ENCODE measurements at regions not wholly inside any gene's neighbourhood (a gene's known extent, or its start where the extent isn't known, plus 50 kb on each side); places are given as distances from the start of the nearest gene placed in this dataset.
A peak's percentile ranks its signal among the peaks of the same experiment; 100 is the strongest.

DNA sequence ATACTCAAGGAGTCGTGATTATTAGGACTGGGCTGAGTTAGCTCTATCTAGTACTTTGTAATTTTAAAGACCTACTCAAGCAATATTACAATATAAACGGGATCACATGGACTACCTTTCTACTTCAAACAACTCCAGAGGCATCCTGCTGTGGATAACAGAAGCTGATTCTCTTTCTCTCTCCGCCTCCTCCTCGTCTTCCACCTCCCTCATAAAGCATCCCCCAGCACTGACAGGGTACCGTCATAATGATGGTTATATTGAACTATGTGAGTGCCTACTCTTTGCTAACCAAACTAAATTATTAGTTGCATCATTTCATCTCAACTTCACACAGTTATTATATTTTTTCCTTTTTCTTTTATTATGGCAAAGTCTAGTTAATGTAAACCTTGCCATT is 165.4 kb upstream of the FOXF1 start:
- no peak overlapping the region for H3K27ac ChIP-seq
- DNase-seq, result no peak
- H3K4me1 ChIP-seq, result no peaks in the 10 kb centered on the region
- intact Hi-C loops (cut with DNase I), result no loop called here
- no peak overlapping the region for H3K4me3 ChIP-seq
- no peaks in the 10 kb centered on the region for H3K9me3 ChIP-seq
- no peaks in the 10 kb centered on the region for H3K36me3 ChIP-seq
- no peaks in the 10 kb centered on the region for H3K27me3 ChIP-seq
- WGBS (ENCODE audit: insufficient coverage, low coverage, low lambda C conversion rate, missing lambda C conversion rate), result 20% methylated on average over 4 of the region's 5 CpGs
- no peak for TF ChIP-seq POLR2A (IDR thresholded peaks at IDR 0.05)
- TF ChIP-seq, protein P1, sequence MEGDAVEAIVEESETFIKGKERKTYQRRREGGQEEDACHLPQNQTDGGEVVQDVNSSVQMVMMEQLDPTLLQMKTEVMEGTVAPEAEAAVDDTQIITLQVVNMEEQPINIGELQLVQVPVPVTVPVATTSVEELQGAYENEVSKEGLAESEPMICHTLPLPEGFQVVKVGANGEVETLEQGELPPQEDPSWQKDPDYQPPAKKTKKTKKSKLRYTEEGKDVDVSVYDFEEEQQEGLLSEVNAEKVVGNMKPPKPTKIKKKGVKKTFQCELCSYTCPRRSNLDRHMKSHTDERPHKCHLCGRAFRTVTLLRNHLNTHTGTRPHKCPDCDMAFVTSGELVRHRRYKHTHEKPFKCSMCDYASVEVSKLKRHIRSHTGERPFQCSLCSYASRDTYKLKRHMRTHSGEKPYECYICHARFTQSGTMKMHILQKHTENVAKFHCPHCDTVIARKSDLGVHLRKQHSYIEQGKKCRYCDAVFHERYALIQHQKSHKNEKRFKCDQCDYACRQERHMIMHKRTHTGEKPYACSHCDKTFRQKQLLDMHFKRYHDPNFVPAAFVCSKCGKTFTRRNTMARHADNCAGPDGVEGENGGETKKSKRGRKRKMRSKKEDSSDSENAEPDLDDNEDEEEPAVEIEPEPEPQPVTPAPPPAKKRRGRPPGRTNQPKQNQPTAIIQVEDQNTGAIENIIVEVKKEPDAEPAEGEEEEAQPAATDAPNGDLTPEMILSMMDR (IDR thresholded peaks at IDR 0.05), result no peak
- no peak for ATAC-seq

DNA sequence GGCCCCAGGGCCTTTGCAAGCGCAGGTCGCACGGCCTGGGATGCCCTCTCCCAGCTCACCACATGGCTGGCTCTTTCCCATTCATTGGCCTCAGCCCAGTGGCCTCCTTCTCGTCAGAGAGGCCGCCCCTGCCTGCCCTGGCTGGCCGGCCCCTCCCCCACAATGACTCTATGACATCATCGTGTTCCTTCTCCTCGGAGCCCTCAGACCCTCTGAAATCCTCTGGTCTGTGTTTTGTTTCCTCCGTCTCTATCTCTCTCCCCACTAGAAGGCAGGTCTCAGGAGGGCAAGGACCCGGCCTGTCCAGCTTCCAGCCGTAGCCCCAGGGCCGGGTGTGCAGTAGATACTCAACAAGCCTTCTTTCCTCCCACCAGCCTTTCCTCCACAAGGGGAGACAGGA is 164.8 kb upstream of the FOXF1 start:
- H3K27me3 ChIP-seq, result no peaks in the 10 kb centered on the region
- H3K9me3 ChIP-seq, result no peaks in the 10 kb centered on the region
- intact Hi-C loops (cut with DNase I), result no loop called here
- no peak for DNase-seq
- no peaks in the 10 kb centered on the region for H3K4me1 ChIP-seq
- no peak overlapping the region for H3K4me3 ChIP-seq
- 23% methylated on average over 3 of the region's 12 CpGs for whole genome bisulfite sequencing (ENCODE audit: insufficient coverage, low coverage, low lambda C conversion rate, missing lambda C conversion rate)
- TF ChIP-seq POLR2A (IDR thresholded peaks at IDR 0.05), result no peak
- TF ChIP-seq, protein P1 (IDR thresholded peaks at IDR 0.05), result no peak
- H3K27ac ChIP-seq, result no peak overlapping the region
- no peaks in the 10 kb centered on the region for H3K36me3 ChIP-seq
- ATAC-seq, result peak in 1 of 4 donors; percentile 41

DNA sequence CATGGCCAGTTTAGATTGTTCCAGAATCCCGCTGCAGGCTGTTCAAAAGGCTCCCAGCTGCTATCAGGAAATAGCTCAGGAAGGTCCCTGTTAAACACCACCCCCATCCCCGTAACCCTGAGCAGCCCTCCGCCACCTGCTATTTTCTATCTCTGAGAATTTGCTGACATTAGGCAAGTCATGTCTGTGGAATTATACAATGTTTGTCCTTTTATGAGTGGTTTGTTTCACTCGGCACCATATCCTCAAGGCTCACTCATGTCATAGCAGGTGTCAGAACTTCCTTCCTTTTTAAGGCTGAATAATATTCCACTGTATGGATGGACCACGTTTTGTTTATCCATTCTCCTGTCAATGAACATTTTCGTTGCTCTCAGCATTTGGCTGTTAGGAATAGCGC is 164.3 kb upstream of the FOXF1 start:
- WGBS (ENCODE audit: insufficient coverage, low coverage, low lambda C conversion rate, missing lambda C conversion rate), result 41% methylated on average over 7 of the region's 7 CpGs
- H3K36me3 ChIP-seq, result no peaks in the 10 kb centered on the region
- intact Hi-C loops (cut with DNase I), result no loop called here
- no peak for ATAC-seq
- no peak for TF ChIP-seq POLR2A (IDR thresholded peaks at IDR 0.05)
- H3K27me3 ChIP-seq, result no peaks in the 10 kb centered on the region
- H3K4me1 ChIP-seq, result no peaks in the 10 kb centered on the region
- DNase-seq, result no peak
- H3K9me3 ChIP-seq, result no peaks in the 10 kb centered on the region
- H3K27ac ChIP-seq, result no peak overlapping the region
- no peak overlapping the region for H3K4me3 ChIP-seq

DNA sequence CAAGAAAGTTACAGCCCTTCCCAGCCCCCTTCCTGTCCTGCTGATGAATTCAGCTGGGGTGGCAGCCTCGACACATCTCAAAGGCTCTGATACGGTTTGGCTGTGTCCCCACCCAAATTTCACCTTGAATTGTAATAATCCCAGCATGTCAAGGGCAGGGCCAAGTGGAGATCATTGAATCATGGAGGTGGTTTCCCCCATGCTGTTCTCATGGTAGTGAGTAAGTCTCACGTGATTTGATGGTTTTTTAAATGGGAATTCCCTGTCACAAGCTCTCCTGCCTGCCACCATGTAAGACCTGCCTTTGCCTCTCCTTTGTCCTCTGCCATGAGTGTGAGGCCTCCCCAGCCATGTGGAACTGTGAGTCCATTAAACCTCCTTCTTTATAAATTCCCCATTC is 163.2 kb upstream of the FOXF1 start:
- Histone ChIP-seq H3K4me1 (no peaks in the 10 kb centered on the region), H3K9me3 (no peaks in the 10 kb centered on the region), H3K27ac (no peak overlapping the region), H3K36me3 (no peaks in the 10 kb centered on the region), H3K4me3 (no peak overlapping the region), H3K27me3 (no peaks in the 10 kb centered on the region)
- no peak for ATAC-seq
- 28% methylated on average over 3 of the region's 3 CpGs for whole genome bisulfite sequencing (ENCODE audit: insufficient coverage, low coverage, low lambda C conversion rate, missing lambda C conversion rate)
- no peak for DNase-seq
- intact Hi-C loops (cut with DNase I), result no loop called here
- no peak for TF ChIP-seq POLR2A (IDR thresholded peaks at IDR 0.05)
- TF ChIP-seq, protein P1 (IDR thresholded peaks at IDR 0.05), result no peak

DNA sequence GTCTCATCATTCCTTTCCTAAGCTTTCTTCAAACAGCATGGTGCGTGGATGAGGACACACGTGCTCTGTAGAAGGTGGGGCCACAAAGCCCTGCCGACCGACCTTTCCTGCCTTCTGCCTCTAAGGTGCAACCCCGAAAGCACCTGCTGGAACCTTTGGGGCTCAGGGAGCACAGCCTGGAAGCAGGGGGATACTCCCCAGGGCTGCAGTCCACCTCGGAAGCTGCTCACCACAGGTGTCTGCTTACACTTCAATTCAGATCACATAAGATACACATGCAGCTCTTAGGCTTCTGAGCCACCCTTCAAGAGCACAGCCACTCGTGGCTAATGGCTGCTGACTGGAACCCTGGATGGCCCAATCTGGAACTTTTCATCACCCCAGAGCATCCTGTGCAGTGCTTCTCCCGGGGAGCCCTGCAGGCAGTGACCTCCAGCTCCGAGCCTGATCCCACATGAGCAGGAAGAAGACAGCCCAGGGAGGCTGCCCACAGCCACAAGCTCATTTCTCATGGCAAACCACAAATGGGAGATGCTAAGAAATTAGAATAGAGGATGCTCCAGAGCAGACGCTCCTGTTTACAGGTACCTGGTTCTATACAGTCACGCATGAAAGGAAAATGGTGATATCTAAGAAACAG is 162.3 kb upstream of the FOXF1 start:
- no peak for DNase-seq
- TF ChIP-seq, protein P1 (IDR thresholded peaks at IDR 0.05), result no peak
- TF ChIP-seq POLR2A (IDR thresholded peaks at IDR 0.05), result no peak
- no peak overlapping the region for H3K4me3 ChIP-seq
- H3K27me3 ChIP-seq, result no peaks in the 10 kb centered on the region
- H3K4me1 ChIP-seq, result no peaks in the 10 kb centered on the region
- intact Hi-C loops (cut with DNase I), result no loop called here
- no peaks in the 10 kb centered on the region for H3K36me3 ChIP-seq
- no peak overlapping the region for H3K27ac ChIP-seq
- no peaks in the 10 kb centered on the region for H3K9me3 ChIP-seq
- 56% methylated on average over 8 of the region's 11 CpGs for WGBS (ENCODE audit: insufficient coverage, low coverage, low lambda C conversion rate, missing lambda C conversion rate)
- ATAC-seq, result no peak
